CD4-positive, alpha-beta T cell treated with Interleukin-12 subunit alpha and Interleukin-12 subunit beta, for 1 hour (primary cell): ENCODE measurements at regions not wholly inside any gene's neighbourhood (a gene's known extent, or its start where the extent isn't known, plus 50 kb on each side); places are given as distances from the start of the nearest gene placed in this dataset.
"Not testable (repeated sequence)": the region's sequence is repeated elsewhere in the genome, so short reads cannot be mapped to it uniquely, and the experiment has no call there.

ENCODE experiments used
- DNase-seq: peaks from one replicate; pipeline ENCODE4 v3.0.0-alpha.2; 2020

GRCh38 chr2:6073191-6074088 lies 381.3 kb downstream of the SOX11 start:
- DNase-seq, result no peak

GRCh38 chr2:6074089-6074643 lies 382.0 kb downstream of the SOX11 start:
- no peak for DNase-seq

- no peak for DNase-seq
Observed at GRCh38 chr2:6077585-6077984, 385.4 kb downstream of the SOX11 start.

- DNase-seq, result no peak
Observed at GRCh38 chr2:6078414-6078813, 386.2 kb downstream of the SOX11 start.

- no peak for DNase-seq
Observed at GRCh38 chr2:6079405-6079804, 387.2 kb downstream of the SOX11 start.

- DNase-seq, result no peak
Observed at GRCh38 chr2:6080932-6081753, 389.0 kb downstream of the SOX11 start.

- no peak for DNase-seq
Observed at GRCh38 chr2:6081955-6082624, 389.9 kb downstream of the SOX11 start.

GRCh38 chr2:6082625-6083018 lies 390.4 kb downstream of the SOX11 start:
- DNase-seq, result no peak

GRCh38 chr2:6083136-6083535 lies 391.0 kb downstream of the SOX11 start:
- DNase-seq, result no peak

- DNase-seq, result no peak
Observed at GRCh38 chr2:6089474-6089873, 397.3 kb downstream of the SOX11 start.

- DNase-seq, result no peak
Observed at GRCh38 chr2:6103372-6103771, 411.2 kb downstream of the SOX11 start.

GRCh38 chr2:6103949-6104348 lies 411.8 kb downstream of the SOX11 start:
- no peak for DNase-seq

GRCh38 chr2:6107290-6107689 lies 415.1 kb downstream of the SOX11 start:
- DNase-seq, result no peak

- no peak for DNase-seq
Observed at GRCh38 chr2:6109831-6110230, 417.6 kb downstream of the SOX11 start.

GRCh38 chr2:6111781-6112261 lies 419.6 kb downstream of the SOX11 start:
- no peak for DNase-seq

- DNase-seq, result no peak
Observed at GRCh38 chr2:6113786-6114185, 421.6 kb downstream of the SOX11 start.

- DNase-seq, result no peak
Observed at GRCh38 chr2:6127718-6128117, 435.5 kb downstream of the SOX11 start.

GRCh38 chr2:6139142-6139541 lies 447.0 kb downstream of the SOX11 start:
- DNase-seq, result no peak

GRCh38 chr2:6139916-6140315 lies 447.7 kb downstream of the SOX11 start:
- DNase-seq, result no peak

- no peak for DNase-seq
Observed at GRCh38 chr2:6140509-6140908, 448.3 kb downstream of the SOX11 start.

- no peak for DNase-seq
Observed at GRCh38 chr2:6143812-6144211, 451.6 kb downstream of the SOX11 start.

- DNase-seq, result not testable (repeated sequence)
Observed at GRCh38 chr2:6147215-6147614, 455.0 kb downstream of the SOX11 start.

- no peak for DNase-seq
Observed at GRCh38 chr2:6148882-6149281, 456.7 kb downstream of the SOX11 start.
